DMS153 (cell line): ENCODE measurements at regions not wholly inside any gene's neighbourhood (a gene's known extent, or its start where the extent isn't known, plus 50 kb on each side); places are given as distances from the start of the nearest gene placed in this dataset.

Experiments
- DNase-seq: peaks from one replicate; lab custom pipeline; 2025; lab: John Stamatoyannopoulos, UW

GRCh38 chr10:78981970-78982281 lies 86.8 kb upstream of the ZMIZ1 start:
- DNase-seq = no peak

GRCh38 chr10:78982726-78983125 lies 86.0 kb upstream of the ZMIZ1 start:
- no peak for DNase-seq

- DNase-seq = no peak
Measured at GRCh38 chr10:78983608-78984007, 85.2 kb upstream of the ZMIZ1 start.

- no peak for DNase-seq
Measured at GRCh38 chr10:78985973-78986818, 82.6 kb upstream of the ZMIZ1 start.

- peak; percentile 47 for DNase-seq
Measured at GRCh38 chr10:78991187-78991586, 77.6 kb upstream of the ZMIZ1 start.

- DNase-seq = no peak
Measured at GRCh38 chr10:78992333-78992732, 76.4 kb upstream of the ZMIZ1 start.

GRCh38 chr10:78993261-78993945 lies 75.4 kb upstream of the ZMIZ1 start:
- DNase-seq = no peak

- DNase-seq = no peak
Measured at GRCh38 chr10:78995987-78996791, 72.6 kb upstream of the ZMIZ1 start.

GRCh38 chr10:78996792-78997129 lies 72.0 kb upstream of the ZMIZ1 start:
- no peak for DNase-seq

- no peak for DNase-seq
Measured at GRCh38 chr10:78997635-78998618, 70.8 kb upstream of the ZMIZ1 start.

- no peak for DNase-seq
Measured at GRCh38 chr10:79001082-79001885, 67.5 kb upstream of the ZMIZ1 start.

- no peak for DNase-seq
Measured at GRCh38 chr10:79002336-79002735, 66.4 kb upstream of the ZMIZ1 start.

GRCh38 chr10:79003183-79004100 lies 65.3 kb upstream of the ZMIZ1 start:
- no peak for DNase-seq

- no peak for DNase-seq
Measured at GRCh38 chr10:79004311-79004710, 64.5 kb upstream of the ZMIZ1 start.

GRCh38 chr10:79005126-79005810 lies 63.5 kb upstream of the ZMIZ1 start:
- no peak for DNase-seq

- DNase-seq = no peak
Measured at GRCh38 chr10:79007018-79007417, 61.7 kb upstream of the ZMIZ1 start.

GRCh38 chr10:79007421-79008319 lies 61.1 kb upstream of the ZMIZ1 start:
- DNase-seq = no peak

GRCh38 chr10:79009145-79009544 lies 59.6 kb upstream of the ZMIZ1 start:
- DNase-seq = no peak
